ENCODE measurements at regions not wholly inside any gene's neighbourhood (a gene's known extent, or its start where the extent isn't known, plus 50 kb on each side); places are given as distances from the start of the nearest gene placed in this dataset.

DNA sequence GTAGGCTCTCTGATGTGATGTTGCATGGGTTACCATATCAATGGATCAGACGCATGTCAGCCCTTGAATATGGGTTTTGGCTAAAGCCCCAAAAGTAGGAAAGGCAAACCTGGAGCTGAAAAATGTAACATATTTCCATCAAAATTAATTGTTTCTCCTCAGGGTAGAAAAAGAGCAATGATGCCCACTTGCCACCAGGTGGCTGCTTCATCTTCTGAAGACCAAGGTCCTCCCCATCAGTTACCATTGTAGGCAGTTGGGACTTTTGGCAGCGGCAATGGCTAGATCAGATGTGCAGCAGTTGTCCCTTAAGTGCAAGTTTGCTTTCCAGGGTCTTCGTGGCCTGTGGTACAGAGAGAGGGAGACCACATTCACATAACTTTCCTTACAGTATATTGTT is 118.2 kb downstream of the NAF1 start:
- Histone ChIP-seq H3K4me3 (no peak overlapping the region), H3K9me3 (no peaks in the 10 kb centered on the region), H3K27ac (no peak overlapping the region), H3K27me3 (no peaks in the 10 kb centered on the region), H3K4me1 (no peaks in the 10 kb centered on the region), H3K36me3 (no peaks in the 10 kb centered on the region)
- DNase-seq = no peak
- WGBS, 2 donors = 50 to 70% methylated on average over 3 of the region's 3 CpGs
- intact Hi-C loops (cut with DNase I) = no loop called here
- TF ChIP-seq POLR2AphosphoS5 (IDR thresholded peaks at IDR 0.05) (no peak), EP300 (IDR thresholded peaks at IDR 0.05) (no peak)
- TF ChIP-seq, protein P1, sequence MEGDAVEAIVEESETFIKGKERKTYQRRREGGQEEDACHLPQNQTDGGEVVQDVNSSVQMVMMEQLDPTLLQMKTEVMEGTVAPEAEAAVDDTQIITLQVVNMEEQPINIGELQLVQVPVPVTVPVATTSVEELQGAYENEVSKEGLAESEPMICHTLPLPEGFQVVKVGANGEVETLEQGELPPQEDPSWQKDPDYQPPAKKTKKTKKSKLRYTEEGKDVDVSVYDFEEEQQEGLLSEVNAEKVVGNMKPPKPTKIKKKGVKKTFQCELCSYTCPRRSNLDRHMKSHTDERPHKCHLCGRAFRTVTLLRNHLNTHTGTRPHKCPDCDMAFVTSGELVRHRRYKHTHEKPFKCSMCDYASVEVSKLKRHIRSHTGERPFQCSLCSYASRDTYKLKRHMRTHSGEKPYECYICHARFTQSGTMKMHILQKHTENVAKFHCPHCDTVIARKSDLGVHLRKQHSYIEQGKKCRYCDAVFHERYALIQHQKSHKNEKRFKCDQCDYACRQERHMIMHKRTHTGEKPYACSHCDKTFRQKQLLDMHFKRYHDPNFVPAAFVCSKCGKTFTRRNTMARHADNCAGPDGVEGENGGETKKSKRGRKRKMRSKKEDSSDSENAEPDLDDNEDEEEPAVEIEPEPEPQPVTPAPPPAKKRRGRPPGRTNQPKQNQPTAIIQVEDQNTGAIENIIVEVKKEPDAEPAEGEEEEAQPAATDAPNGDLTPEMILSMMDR (IDR thresholded peaks at IDR 0.05) = no peak

- WGBS, 2 donors = 84 to 90% methylated on average over 3 of the region's 3 CpGs
- TF ChIP-seq, protein P1 (IDR thresholded peaks at IDR 0.05) = no peak
- TF ChIP-seq POLR2A (IDR thresholded peaks at IDR 0.05) (no peak), POLR2AphosphoS5 (IDR thresholded peaks at IDR 0.05) (no peak), EP300 (IDR thresholded peaks at IDR 0.05) (no peak)
- Histone ChIP-seq H3K36me3 (no peaks in the 10 kb centered on the region), H3K27me3 (no peaks in the 10 kb centered on the region), H3K4me3 (no peak overlapping the region), H3K9me3 (no peaks in the 10 kb centered on the region), H3K27ac (no peak overlapping the region), H3K4me1 (no peaks in the 10 kb centered on the region)
- no peak for DNase-seq
- intact Hi-C loops (cut with DNase I) = no loop called here
These were observed 124.4 kb downstream of the NAF1 start for GRCh38 chr4:163042306-163042705.

GRCh38 chr4:163017135-163017534 is 149.6 kb downstream of the NAF1 start:
- intact Hi-C loops (cut with DNase I) = no loop called here
- Histone ChIP-seq H3K27ac (no peak overlapping the region), H3K27me3 (no peaks in the 10 kb centered on the region), H3K9me3 (no peaks in the 10 kb centered on the region), H3K36me3 (no peaks in the 10 kb centered on the region), H3K4me1 (no peaks in the 10 kb centered on the region), H3K4me3 (no peak overlapping the region)
- no peak for DNase-seq
- 94 to 95% methylated on average over 1 of the region's 1 CpG for WGBS, 2 donors
- no peak for TF ChIP-seq POLR2A (IDR thresholded peaks at IDR 0.05)
- TF ChIP-seq, protein P1 (IDR thresholded peaks at IDR 0.05) = no peak
- no peak for TF ChIP-seq POLR2AphosphoS5 (IDR thresholded peaks at IDR 0.05)
- TF ChIP-seq EP300 (IDR thresholded peaks at IDR 0.05) = no peak

DNA sequence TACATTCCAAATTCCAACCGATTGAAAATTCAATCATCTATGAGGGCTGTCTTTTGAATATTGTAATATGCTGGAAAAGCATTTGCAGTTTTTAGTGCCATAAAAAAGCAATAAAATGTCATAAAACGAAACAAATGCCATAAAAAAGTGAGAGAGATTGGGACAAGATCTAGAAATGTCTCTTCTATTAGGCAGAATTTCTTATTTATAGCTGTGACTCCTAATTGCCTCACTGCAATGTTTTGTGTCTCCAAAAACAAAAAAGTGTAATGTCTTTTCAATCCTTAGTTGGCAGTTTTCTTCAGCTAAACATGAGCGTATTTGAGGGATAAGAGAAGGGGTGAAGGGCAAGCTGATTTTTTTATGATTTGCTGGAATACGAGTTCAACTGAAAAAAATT is 153.9 kb downstream of the NAF1 start:
- Histone ChIP-seq H3K36me3 (no peaks in the 10 kb centered on the region), H3K4me3 (no peak overlapping the region), H3K27ac (no peak overlapping the region), H3K4me1 (no peaks in the 10 kb centered on the region), H3K9me3 (no peaks in the 10 kb centered on the region), H3K27me3 (no peaks in the 10 kb centered on the region)
- DNase-seq = no peak
- TF ChIP-seq EP300 (IDR thresholded peaks at IDR 0.05) (no peak), POLR2AphosphoS5 (IDR thresholded peaks at IDR 0.05) (no peak), POLR2A (IDR thresholded peaks at IDR 0.05) (no peak)
- TF ChIP-seq, protein P1 (IDR thresholded peaks at IDR 0.05) = no peak
- intact Hi-C loops (cut with DNase I) = no loop called here
- WGBS, 2 donors = 14 to 49% methylated on average over 4 of the region's 4 CpGs

DNA sequence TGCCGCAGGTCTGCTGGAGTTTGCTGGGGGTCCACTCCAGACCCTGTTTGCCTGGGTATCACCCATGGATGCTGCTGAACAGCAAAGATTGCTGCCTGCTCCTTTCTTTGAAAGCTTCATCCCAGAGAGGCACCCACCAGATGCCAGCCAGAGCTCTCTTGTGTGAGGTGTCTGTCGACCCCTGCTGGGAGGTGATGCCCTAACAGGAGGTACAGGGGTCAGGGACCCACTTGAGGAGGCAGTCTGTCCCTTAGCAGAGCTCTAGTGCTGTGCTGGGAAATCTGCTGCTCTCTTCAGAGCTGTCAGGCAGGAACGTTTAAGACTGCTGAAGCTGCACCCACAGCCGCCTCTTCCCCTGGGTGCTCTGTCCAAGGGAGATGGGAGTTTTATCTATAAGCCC is 162.7 kb downstream of the NAF1 start:
- H3K4me3 ChIP-seq = no peak overlapping the region
- TF ChIP-seq EP300 (IDR thresholded peaks at IDR 0.05) = no peak
- TF ChIP-seq, protein P1 (IDR thresholded peaks at IDR 0.05) = no peak
- no peak for TF ChIP-seq POLR2A (IDR thresholded peaks at IDR 0.05)
- no peak for TF ChIP-seq POLR2AphosphoS5 (IDR thresholded peaks at IDR 0.05)
- intact Hi-C loops (cut with DNase I) = no loop called here
- H3K27me3 ChIP-seq = no peaks in the 10 kb centered on the region
- no peaks in the 10 kb centered on the region for H3K36me3 ChIP-seq
- H3K9me3 ChIP-seq = no peaks in the 10 kb centered on the region
- no peaks in the 10 kb centered on the region for H3K4me1 ChIP-seq
- 74 to 79% methylated on average over 4 of the region's 4 CpGs for WGBS, 2 donors
- H3K27ac ChIP-seq = no peak overlapping the region
- no peak for DNase-seq
